GM12878 (cell line): ENCODE measurements at regions not wholly inside any gene's neighbourhood (a gene's known extent, or its start where the extent isn't known, plus 50 kb on each side); places are given as distances from the start of the nearest gene placed in this dataset.

Source experiments
- ATAC-seq: fragments of 200-7000 bp; cut with Tn5 transposase; 3 replicates; pipeline ENCODE4 v1.9.1; 2020; ENCODE audit warnings: mild to moderate bottlenecking, moderate library complexity
- BruUV-seq: library from RNA; stranded (reverse); fragments of 400-500 nt; replicated peaks from 2 replicates; lab custom pipeline; 2021; lab: Mats Ljungman, UMichigan
- CTCF ChIA-PET: fragments of 300-600 bp; sonication (Branson Sonifier 250); formaldehyde crosslinking; extraction: SDS; loops from one replicate; lab custom pipeline; 2021; ENCODE audit warnings: inconsistent platforms; lab: Yijun Ruan, JAX
- POLR2A ChIA-PET: fragments of 350-600 bp; formaldehyde crosslinking; extraction: SDS; loops from one replicate; lab custom pipeline; 2021; ENCODE audit warnings: inconsistent platforms; lab: Charles Lee
- RAD21 ChIA-PET: fragments of 300-600 bp; sonication (Branson Sonifier 250); formaldehyde crosslinking; loops from one replicate; lab custom pipeline; 2023; ENCODE audit warnings: antibody characterized with exemption; ENCODE audit not compliant: unreplicated experiment; lab: Charles Lee
- SMC1A ChIA-PET: fragments of 300-600 bp; sonication (Branson Sonifier 250); formaldehyde crosslinking; loops from one replicate; lab custom pipeline; 2023; ENCODE audit not compliant: unreplicated experiment, uncharacterized antibody; lab: Charles Lee
- DNase-seq: peaks from one replicate; pipeline ENCODE4 v3.0.0-alpha.2; 2011; ENCODE audit warnings: low read depth, low spot score
- FAIRE-seq: peaks from 3 replicates; lab custom pipeline; 2011; peaks lifted over from hg19 to GRCh38; lab: Jason Lieb, UNC
- H2AFZ ChIP-seq: 2 replicates; pipeline ENCODE4 v1.6.0; 2011; ENCODE audit warnings: low read depth, low read length, control low read depth; ENCODE audit not compliant: control insufficient read depth
- H3K27ac ChIP-seq: 2 replicates; pipeline ENCODE4 v1.5.1; 2011; ENCODE audit warnings: control low read depth; ENCODE audit not compliant: control insufficient read depth, insufficient read depth
- H3K27me3 ChIP-seq, 2 experiments: replicated peaks in 1 of 2; 2 replicates each; pipeline versions ENCODE4 v1.6.0 to v1.6.1; 2011; ENCODE audit warnings: low read length in 1 of 2; ENCODE audit not compliant: control insufficient read depth in 2 of 2, insufficient read depth in 2 of 2
- H3K36me3 ChIP-seq, 2 experiments: 2 replicates each; pipeline ENCODE4 v1.5.1; 2011; ENCODE audit warnings: low read length in 1 of 2; ENCODE audit not compliant: control insufficient read depth in 2 of 2, insufficient read depth in 2 of 2
- H3K4me1 ChIP-seq: 2 replicates; pipeline ENCODE4 v1.6.1; 2011; ENCODE audit warnings: mild to moderate bottlenecking, low read length, moderate library complexity, mixed read lengths; ENCODE audit not compliant: control insufficient read depth, insufficient read depth
- H3K4me2 ChIP-seq: 2 replicates; pipeline ENCODE4 v1.6.0; 2011; ENCODE audit warnings: control low read depth; ENCODE audit not compliant: control insufficient read depth, insufficient read depth
- H3K4me3 ChIP-seq: fragments of 200-600 bp; sonication (generic); 2 replicates; pipeline ENCODE4 v1.5.1; 2016
- H3K79me2 ChIP-seq: 2 replicates; pipeline ENCODE4 v1.6.0; 2011; ENCODE audit warnings: low read length; ENCODE audit not compliant: control insufficient read depth, insufficient read depth
- H3K9ac ChIP-seq: 2 replicates; pipeline ENCODE4 v1.8.0; 2011; ENCODE audit warnings: low read length, control low read depth, mixed read lengths; ENCODE audit not compliant: control insufficient read depth, insufficient read depth
- H3K9me3 ChIP-seq: replicated peaks from 3 replicates; pipeline ENCODE4 v1.5.1; 2011; ENCODE audit warnings: mild to moderate bottlenecking, low read length; ENCODE audit not compliant: control insufficient read depth, insufficient read depth
- H4K20me1 ChIP-seq: 2 replicates; pipeline ENCODE4 v1.6.0; 2011; ENCODE audit not compliant: control insufficient read depth, insufficient read depth
- BHLHE40 ChIP-seq, 2 experiments: fragments of 450-650 bp in 1 of 2; IDR thresholded peaks; 2 replicates each; pipeline ENCODE4 v1.6.1; 2011 to 2017; ENCODE audit warnings: low read depth in 2 of 2, borderline replicate concordance in 1 of 2, improper control_type of control experiment in 1 of 2, low read length in 1 of 2, mild to moderate bottlenecking in 1 of 2
- CHD1 ChIP-seq: IDR thresholded peaks from 2 replicates; pipeline ENCODE4 v1.6.1; 2012; ENCODE audit warnings: low read depth, low read length, improper control_type of control experiment
- NBN ChIP-seq: fragments of 450-650 bp; IDR thresholded peaks from 2 replicates; pipeline ENCODE4 v1.6.1; 2016
- WGBS: methylation state at CpG from one replicate; pipeline ENCODE4 v1.1.6; 2016; ENCODE audit warnings: low lambda C conversion rate; ENCODE audit not compliant: insufficient replicate concordance, insufficient coverage; ENCODE audit errors: missing lambda C conversion rate; 5-methylcytosine and 5-hydroxymethylcytosine counted together
- in situ Hi-C: fragments of 300-500 bp; cut with MboI; formaldehyde crosslinking; loops from 9 replicates; pipeline ENCODE4 v1.14.3; 2018; ENCODE audit warnings: mixed read lengths
- intact Hi-C: fragments of 100-400 bp; cut with micrococcal nuclease; formaldehyde crosslinking; loops from one replicate; pipeline ENCODE4 v1.14.2; 2022; ENCODE audit not compliant: unreplicated experiment
- TF ChIP-seq, protein P1 (sequence below): IDR thresholded peaks from 2 replicates; pipeline ENCODE4 v1.6.1; 2011; ENCODE audit warnings: mild to moderate bottlenecking, low read depth, low read length, moderate library complexity; ENCODE audit not compliant: insufficient replicate concordance
- TF ChIP-seq, protein P2 (sequence below): fragments of 450-650 bp; IDR thresholded peaks from 2 replicates; pipeline ENCODE4 v1.6.1; 2014; ENCODE audit warnings: mild to moderate bottlenecking
- TF ChIP-seq, protein P3 (sequence below): fragments of 450-650 bp; formaldehyde crosslinking; IDR thresholded peaks from 2 replicates; pipeline ENCODE4 v1.4.0; 2022; ENCODE audit warnings: mild to moderate bottlenecking, moderate library complexity

DNA sequence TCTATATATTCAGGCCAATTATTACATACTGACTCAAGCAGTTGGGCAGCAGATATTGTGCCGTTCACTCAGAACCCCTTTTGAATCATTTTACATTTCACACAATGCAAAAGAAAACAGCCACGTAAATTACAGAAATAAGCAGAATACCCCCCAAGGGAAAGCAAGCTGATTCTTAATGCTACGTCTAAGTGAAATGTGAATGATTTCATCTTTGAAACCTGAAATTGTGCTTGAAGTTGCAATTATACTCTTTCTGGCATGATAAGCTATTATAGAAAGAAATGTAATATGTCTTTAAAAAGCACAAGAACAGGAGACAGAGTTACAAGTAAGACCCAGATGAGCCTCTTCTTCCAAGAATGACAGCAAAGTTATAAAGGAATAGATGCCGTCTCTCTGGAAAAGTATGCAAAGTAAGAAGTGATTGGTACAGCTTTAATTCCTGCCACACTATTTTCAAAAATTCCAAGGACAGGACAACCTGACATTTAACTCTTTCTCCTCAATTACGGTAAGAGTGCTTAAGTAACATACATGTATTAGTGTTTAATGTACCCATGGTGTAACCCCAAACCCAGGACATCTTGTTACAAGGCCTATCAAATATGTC is 891.5 kb upstream of the ADGRL2 start:
- Histone ChIP-seq H3K4me2 (no peak overlapping the region), H3K27me3 (no peaks in the 10 kb centered on the region), H3K4me1 (no peaks in the 10 kb centered on the region), H3K79me2 (no peaks in the 10 kb centered on the region), H2AFZ (no peak overlapping the region), H3K36me3 (no peaks in the 10 kb centered on the region), H3K27ac (no peak overlapping the region), H4K20me1 (no peaks in the 10 kb centered on the region), H3K9me3 (no peaks in the 10 kb centered on the region), H3K4me3 (no peak overlapping the region), H3K9ac (no peak overlapping the region)
- no peak for ATAC-seq
- DNase-seq: no peak
- intact Hi-C loops: no loop called here
- RAD21 ChIA-PET: no interaction called here
- POLR2A ChIA-PET: no interaction called here
- SMC1A ChIA-PET: interaction anchor here (0.7 to 1.0 kb wide), 2 partner anchors 10 to 65 kb away, joined by 3 read pairs; no protein-coding TSS in a partner anchor
- CTCF ChIA-PET: interaction anchor here (0.7 to 1.8 kb wide), 3 partner anchors 10 to 116 kb away, joined by 3 to 5 read pairs (median 3); no protein-coding TSS in a partner anchor
- WGBS: 35% methylated on average over 5 of the region's 5 CpGs
- BruUV-seq: no TSS peak
- in situ Hi-C loops: no loop called here
- FAIRE-seq: no peak
- no peak for TF ChIP-seq NBN
- TF ChIP-seq CHD1: no peak
- no peak for TF ChIP-seq BHLHE40 (IDR thresholded peaks at IDR 0.05; ENCODE audit: borderline replicate concordance in 1 of 2, low read depth in 2 of 2, low read length in 1 of 2)
- TF ChIP-seq, protein P1, sequence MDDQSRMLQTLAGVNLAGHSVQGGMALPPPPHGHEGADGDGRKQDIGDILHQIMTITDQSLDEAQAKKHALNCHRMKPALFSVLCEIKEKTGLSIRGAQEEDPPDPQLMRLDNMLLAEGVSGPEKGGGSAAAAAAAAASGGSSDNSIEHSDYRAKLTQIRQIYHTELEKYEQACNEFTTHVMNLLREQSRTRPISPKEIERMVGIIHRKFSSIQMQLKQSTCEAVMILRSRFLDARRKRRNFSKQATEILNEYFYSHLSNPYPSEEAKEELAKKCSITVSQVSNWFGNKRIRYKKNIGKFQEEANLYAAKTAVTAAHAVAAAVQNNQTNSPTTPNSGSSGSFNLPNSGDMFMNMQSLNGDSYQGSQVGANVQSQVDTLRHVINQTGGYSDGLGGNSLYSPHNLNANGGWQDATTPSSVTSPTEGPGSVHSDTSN: no peak
- TF ChIP-seq, protein P2, sequence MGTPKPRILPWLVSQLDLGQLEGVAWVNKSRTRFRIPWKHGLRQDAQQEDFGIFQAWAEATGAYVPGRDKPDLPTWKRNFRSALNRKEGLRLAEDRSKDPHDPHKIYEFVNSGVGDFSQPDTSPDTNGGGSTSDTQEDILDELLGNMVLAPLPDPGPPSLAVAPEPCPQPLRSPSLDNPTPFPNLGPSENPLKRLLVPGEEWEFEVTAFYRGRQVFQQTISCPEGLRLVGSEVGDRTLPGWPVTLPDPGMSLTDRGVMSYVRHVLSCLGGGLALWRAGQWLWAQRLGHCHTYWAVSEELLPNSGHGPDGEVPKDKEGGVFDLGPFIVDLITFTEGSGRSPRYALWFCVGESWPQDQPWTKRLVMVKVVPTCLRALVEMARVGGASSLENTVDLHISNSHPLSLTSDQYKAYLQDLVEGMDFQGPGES: no peak
- TF ChIP-seq, protein P3, sequence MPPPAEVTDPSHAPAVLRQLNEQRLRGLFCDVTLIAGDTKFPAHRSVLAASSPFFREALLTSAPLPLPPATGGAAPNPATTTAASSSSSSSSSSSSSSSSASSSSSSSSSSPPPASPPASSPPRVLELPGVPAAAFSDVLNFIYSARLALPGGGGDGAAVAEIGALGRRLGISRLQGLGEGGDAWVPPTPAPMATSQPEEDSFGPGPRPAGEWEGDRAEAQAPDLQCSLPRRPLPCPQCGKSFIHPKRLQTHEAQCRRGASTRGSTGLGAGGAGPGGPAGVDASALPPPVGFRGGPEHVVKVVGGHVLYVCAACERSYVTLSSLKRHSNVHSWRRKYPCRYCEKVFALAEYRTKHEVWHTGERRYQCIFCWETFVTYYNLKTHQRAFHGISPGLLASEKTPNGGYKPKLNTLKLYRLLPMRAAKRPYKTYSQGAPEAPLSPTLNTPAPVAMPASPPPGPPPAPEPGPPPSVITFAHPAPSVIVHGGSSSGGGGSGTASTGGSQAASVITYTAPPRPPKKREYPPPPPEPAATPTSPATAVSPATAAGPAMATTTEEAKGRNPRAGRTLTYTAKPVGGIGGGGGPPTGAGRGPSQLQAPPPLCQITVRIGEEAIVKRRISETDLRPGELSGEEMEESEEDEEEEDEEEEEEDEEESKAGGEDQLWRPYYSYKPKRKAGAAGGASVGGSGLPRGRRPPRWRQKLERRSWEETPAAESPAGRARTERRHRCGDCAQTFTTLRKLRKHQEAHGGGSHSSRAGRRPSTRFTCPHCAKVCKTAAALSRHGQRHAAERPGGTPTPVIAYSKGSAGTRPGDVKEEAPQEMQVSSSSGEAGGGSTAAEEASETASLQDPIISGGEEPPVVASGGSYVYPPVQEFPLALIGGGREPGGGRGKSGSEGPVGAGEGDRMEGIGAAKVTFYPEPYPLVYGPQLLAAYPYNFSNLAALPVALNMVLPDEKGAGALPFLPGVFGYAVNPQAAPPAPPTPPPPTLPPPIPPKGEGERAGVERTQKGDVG (CRISPR knock-in tag): no peak
